SIG-M5 treated with dmso at 0.1 percent for 504 hours (cell line): ENCODE measurements at regions not wholly inside any gene's neighbourhood (a gene's known extent, or its start where the extent isn't known, plus 50 kb on each side); places are given as distances from the start of the nearest gene placed in this dataset.
"Not testable (repeated sequence)": the region's sequence is repeated elsewhere in the genome, so short reads cannot be mapped to it uniquely, and the experiment has no call there.

Experiments
- DNase-seq: peaks from one replicate; lab custom pipeline; 2025; ENCODE audit not compliant: unreplicated experiment; lab: John Stamatoyannopoulos, UW

DNA sequence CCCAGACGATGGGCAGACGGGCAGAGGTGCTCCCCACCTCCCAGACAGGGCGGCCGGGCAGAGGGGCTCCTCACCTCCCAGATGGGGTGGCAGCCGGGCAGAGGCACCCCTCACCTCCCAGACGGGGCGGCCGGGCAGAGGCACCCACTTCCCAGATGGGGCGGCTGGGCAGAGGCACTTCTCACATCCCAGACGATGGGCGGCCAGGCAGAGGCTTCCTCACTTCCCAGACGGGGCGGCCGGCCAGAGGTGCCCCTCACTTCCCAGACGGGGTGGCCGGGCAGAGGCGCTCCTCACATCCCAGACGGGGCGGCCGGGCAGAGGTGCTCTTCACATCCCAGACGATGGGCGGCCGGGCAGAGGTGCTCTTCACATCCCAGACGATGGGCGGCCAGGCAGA is 96.6 kb downstream of the ABCC12 start:
- DNase-seq: not testable (repeated sequence)

DNA sequence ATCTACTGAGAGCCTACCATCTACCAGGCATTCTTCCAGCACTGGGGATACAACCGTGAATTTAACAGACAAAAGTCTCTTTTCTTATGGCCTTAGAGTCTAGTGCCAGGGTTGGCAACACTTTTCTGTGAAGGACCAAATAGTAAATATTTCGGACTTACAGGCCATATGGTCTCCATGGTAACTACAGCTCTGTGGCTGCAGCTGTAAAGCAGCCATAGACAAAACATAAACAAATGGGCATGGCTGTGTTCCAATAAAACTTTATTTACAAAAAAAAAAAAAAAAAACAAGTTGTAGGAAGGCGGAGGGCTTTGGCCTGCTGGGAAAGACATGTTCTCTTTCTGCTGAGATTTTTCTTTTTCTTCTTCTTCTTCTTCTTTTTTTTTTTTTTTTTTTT is 98.7 kb downstream of the ABCC12 start:
- no peak for DNase-seq

DNA sequence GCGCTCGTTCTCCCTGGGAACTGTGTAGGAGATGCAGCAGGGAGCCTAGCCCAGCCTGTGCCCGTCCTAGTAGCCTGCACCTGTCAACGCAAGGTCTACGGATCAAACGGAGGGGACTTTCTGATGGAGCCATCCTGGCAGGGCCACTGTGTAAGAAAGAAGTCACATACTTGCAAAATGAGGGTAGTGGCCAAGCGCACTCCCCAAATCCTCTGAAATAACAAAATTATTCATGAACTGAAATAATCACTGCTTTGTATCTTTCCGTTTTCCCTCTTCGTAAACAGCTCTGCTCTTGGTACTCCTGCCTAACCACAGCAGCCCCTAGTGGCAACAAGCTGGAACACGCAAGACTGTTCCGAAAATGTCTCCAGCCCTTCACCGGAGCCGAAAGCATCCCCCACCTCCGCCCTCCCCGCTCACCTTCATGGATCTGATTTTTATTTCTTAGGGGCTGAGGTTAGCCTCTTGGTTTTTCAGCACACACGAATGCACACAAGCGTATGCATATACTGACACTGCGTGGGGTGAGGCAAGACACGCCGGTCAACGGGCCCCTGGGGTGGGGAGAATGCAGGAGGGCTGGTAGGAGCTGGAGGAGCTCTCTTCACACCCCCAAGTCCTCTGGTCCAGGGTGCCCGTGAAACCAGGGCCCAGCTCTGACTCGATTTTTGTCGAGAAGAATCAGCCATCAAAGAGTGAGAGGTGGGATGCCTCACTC is 100.8 kb downstream of the ABCC12 start:
- peak; percentile 19 for DNase-seq

GRCh38 chr16:48053418-48053745 is 102.4 kb downstream of the ABCC12 start:
- DNase-seq: no peak

DNA sequence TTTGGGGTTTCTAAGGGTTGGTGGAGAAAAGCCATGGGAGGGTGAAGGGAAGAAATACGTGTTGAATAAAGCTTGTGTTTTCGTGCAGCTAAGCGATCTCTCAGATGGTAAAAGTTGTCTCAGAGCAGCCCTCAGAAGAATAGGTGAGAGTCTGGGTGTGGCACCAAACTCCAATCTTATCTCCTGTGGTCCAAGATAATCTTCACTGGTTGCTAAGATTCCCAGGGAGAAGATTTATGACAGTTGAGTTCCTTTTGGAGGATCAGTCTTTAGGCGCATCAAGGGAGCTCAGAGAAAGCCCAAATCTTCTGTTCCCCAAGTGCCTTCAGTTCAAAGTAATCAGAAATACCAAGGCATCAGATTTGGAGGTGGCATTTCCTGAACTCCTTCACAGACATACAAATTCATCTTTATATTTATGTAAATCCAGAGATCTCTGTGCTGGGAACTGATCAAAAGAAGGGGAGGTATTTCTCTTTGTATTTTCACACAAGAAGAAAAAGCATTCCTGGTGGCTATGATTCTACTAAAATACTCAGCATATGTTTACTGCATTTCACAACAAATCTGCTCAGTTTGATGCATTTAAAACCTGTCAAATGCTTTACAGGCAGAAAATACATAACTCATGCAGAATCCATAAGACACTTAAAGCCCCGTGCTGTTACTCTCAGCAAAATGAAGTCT is 102.9 kb downstream of the ABCC12 start:
- no peak for DNase-seq

DNA sequence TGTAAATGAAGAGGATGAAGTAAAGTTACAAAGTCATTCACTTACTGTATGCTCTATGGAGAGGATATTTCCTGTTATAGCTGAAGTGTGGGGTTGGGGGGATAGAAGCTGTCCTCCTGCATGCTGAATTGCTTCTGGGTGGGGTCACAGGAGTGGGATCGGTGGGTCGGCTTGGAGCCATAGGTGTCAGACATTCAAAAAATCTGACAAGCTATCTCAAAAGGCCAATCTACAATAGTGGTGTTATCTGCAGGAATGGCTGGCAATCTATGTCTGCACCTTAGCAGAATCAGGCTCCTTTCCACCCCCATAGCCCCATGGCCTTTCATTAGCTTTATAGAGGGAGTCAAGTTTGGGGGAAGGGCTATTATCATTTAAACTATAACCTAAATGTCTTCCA is 104.9 kb downstream of the ABCC12 start:
- DNase-seq: no peak

DNA sequence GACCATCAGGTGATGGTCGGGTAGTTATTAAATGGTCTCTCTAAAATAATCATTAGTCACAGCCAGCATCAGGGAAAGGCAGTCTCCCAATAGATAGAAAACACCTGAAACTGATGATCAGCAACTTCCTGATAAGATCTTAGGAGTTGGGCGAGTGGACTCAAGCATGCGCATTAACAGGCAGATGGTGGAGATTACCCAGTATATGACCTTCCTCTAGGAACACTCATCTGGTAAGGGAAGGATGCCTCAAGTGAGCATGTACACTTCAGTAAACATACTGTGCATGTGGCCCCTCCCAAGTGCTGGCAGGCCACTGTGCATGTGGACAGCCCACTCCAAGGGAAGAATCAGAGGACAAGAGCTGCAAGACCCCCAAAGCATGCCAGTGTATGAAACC is 105.9 kb downstream of the ABCC12 start:
- no peak for DNase-seq

DNA sequence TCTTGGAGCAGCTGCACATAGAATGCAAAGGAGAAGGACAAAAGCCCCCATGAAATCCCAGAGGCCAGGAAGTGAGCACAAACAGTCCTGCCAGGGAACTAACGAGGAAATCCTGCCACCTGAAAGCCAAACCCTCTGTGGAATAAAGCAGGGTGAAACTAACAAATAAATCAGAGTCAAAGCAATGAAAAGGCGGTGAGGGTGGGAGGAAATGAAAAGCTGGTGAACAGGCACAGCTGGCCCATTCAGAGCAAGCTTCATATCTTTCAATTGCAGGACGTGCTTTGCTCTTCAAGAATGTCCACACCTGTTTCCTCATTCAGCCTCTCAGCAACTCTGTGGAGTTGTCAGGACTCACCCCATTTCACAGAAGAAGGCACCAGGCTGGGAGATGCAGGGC is 108.1 kb downstream of the ABCC12 start:
- no peak for DNase-seq

DNA sequence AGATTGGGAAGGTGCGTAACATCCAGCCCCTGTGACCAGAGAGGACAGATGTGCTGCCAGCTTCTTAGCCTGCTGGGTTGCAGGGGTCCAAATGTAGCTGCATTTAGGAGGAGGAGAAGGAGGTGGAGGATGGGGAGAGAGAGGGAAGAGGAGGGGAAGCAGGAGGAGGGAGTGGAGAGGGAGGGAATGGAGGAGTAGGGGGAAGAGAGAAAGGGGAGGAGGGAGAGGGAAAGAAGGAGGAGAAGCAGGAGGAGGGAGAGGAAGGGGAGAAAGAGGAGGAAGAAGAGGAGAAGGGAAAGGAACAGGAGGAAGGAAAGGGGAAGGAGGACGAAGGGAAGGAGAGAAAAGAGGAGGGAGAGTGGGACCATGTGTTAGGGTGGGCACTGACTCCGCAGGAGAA is 108.6 kb downstream of the ABCC12 start:
- DNase-seq: no peak

GRCh38 chr16:48044117-48044516 is 111.7 kb downstream of the ABCC12 start:
- DNase-seq: no peak

GRCh38 chr16:48041981-48042421 is 113.8 kb downstream of the ABCC12 start:
- no peak for DNase-seq

DNA sequence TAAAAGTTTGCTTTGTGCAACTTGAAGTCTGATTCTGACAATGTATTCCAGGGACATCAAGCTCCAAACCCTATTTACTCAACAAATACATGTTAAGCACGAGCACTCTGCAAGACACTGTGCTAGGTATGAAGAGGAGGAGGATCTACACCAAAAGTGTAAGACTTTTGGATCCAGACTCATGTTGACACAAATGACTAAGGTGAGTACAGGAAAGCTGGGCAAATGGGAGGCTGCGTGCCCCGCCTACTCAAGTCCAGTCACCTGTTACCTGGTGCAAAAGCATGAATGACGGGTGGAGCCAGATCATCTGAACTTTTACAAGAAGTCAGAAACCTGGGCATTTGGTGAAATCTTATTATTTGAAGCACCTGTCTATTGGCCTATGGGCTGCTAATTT is 120.7 kb downstream of the ABCC12 start:
- no peak for DNase-seq

DNA sequence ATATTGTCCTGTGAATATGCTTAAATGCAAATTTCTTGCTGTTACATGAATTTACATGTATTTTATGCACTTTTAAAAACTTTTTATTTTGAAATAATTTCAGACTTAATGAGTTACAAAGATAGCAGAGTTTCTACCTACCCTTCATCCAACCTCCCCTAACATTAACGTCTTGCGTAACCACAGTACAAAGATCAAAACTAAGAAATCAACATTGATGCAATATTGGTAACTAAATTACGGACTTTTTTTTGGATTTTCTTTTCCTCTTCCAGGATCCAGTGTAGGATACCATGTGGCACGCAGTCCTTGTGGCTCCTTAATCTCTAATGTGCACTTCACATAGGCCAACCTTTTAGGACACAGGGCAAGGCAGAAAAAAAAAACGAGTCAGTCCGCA is 124.9 kb downstream of the ABCC12 start:
- DNase-seq: no peak

DNA sequence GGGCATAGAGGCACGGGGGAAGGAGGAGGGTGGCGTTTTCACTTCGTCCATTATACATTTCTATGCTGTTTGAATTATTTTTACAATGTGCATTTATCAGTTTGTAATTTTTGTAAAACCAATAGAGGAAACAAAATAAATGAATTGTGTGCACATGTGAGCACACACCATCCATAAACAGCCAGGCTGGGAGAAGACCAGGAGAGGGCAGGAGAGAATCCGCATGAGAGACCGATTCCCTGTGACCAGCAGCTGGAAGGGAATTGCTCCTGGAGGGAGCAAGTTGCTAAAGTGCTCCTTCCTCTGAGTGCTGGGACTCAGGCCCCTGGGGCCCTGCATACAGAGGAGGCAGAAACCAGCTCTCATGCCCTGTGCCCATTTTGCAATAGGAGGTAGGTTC is 126.0 kb downstream of the ABCC12 start:
- DNase-seq: no peak

DNA sequence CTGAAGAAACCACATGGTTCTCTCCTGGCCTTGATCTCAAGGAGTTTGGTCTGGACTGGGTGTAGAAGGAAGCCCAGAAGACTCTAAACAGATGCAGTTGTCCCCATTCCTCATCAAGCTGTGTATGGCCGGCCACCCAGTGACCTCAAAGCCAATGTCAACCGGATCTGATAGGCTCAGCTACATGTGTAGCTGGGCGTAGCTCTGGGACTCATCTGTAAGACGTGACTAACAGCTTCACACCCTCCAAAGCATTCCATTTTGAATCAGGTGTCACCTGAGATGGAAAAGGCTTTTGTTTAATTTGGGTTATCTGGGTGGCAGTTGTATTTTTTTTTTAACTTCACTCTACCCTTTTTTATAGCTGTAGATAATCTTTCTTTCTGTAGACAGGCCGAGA is 130.4 kb downstream of the ABCC12 start:
- DNase-seq: no peak

DNA sequence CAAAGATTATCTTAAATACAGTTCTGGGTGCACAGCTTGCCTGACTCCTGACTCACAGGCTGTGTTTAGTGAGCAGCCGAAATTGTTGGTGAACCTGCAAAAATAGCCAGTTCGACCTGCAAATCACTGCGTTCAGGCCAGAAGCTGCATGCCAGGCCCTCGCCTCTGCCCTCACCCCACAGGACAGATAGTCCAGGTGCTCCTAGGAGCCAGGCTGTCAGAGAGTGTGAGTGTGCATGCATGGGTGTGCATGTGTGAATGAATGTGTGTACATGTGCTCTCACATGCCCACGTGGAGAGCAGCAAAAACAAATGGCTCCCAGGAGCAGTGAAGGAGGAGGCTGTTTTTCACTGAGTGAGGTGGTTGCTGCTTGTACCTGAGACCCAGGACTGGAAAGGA is 131.8 kb downstream of the ABCC12 start:
- DNase-seq: no peak

- DNase-seq: no peak
These were observed 133.3 kb downstream of the ABCC12 start for GRCh38 chr16:48022496-48022895.

DNA sequence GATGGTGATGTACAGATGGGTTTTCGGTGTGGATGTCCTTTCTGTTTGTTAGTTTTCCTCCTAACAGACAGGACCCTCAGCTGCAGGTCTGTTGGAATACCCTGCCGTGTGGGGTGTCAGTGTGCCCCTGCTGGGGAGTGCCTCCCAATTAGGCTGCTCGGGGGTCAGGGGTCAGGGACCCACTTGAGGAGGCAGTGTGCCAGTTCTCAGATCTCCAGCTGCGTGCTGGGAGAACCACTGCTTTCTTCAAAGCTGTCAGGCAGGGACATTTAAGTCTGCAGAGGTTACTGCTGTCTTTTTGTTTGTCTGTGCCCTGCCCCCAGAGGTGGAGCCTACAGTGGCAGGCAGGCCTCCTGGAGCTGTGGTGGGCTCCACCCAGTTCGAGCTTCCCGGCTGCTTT is 135.2 kb downstream of the ABCC12 start:
- DNase-seq: not testable (repeated sequence)

GRCh38 chr16:48014349-48015135 is 141.3 kb downstream of the ABCC12 start:
- no peak for DNase-seq

DNA sequence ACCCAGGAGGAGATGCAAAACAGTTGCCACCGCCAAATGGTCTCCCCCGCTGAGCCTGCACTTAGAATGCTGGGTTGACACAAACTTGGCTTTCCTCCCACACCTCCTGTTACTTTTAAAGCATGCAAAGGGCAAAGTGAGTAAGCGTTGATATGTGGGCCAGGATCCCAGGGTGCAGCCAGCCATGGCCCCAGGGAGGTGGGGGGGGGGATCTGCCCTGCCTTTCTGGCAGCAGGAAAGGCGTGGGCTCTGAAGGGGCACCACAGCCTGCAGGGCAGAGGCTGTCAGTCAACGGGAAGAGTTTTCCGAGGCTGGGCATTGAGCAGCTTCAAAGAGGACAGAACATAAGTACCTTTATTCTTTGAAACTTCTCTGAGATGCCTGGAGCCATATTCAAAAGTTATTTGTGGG is 142.3 kb downstream of the ABCC12 start:
- no peak for DNase-seq

DNA sequence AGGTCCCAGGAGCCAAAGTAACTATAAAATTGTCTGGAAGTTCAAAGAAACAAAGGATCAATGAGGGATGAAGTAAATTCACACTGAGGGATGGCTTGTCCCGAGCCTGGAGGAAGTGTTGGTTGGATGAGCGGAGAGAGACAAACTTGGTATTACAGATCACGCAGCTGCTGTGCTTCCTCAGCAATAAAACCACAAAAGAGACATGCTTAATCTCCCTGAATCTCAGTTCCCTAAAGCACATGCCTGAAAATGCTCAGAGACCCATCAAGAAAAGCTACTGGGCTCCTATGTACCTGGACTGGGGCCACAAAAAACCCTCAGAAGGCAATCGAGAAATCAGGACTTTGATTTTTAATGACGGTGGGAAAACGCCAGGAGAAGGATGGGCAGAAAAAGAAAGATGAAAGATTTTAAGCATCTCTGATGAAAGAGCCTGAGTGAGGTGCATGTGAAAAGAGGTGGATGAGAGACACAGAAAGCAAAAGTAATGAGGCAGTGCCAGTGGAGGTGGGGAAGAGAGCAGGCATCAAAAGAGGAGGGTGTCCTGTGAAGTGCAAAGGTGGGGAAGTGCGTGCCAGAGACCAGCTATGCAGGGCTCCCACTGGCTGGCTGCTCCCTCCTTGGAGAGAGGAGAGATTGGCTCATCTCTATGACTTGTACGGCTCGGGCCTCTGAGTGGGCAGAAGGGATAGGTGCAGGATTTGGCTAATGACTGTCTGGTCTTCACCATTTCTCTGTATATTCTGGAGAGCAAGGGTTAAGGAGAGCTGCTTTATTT is 143.7 kb downstream of the ABCC12 start:
- DNase-seq: no peak
